ENCODE measurements at regions not wholly inside any gene's neighbourhood (a gene's known extent, or its start where the extent isn't known, plus 50 kb on each side); places are given as distances from the start of the nearest gene placed in this dataset.

DNA sequence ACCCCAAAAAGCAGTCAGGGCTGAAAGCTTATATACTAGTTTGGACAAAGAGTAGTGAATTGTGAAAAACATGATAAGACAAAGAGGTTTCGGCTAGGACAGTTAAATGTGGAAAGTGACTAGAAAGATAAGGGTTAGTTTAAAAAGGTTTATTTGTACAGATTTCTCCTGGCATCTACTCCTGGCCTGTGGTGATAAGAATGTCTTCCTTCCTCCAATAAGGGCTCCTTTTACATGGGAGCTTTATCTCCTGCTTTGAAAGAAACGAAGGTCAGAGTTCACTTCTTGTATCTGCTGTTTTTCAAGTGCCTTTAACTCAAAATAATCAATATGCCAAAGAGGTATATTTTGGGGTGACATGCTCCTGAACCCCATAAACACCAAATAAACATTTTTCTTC, 776.1 kb upstream of the COX7C start (continued):
- TF ChIP-seq, protein P1, sequence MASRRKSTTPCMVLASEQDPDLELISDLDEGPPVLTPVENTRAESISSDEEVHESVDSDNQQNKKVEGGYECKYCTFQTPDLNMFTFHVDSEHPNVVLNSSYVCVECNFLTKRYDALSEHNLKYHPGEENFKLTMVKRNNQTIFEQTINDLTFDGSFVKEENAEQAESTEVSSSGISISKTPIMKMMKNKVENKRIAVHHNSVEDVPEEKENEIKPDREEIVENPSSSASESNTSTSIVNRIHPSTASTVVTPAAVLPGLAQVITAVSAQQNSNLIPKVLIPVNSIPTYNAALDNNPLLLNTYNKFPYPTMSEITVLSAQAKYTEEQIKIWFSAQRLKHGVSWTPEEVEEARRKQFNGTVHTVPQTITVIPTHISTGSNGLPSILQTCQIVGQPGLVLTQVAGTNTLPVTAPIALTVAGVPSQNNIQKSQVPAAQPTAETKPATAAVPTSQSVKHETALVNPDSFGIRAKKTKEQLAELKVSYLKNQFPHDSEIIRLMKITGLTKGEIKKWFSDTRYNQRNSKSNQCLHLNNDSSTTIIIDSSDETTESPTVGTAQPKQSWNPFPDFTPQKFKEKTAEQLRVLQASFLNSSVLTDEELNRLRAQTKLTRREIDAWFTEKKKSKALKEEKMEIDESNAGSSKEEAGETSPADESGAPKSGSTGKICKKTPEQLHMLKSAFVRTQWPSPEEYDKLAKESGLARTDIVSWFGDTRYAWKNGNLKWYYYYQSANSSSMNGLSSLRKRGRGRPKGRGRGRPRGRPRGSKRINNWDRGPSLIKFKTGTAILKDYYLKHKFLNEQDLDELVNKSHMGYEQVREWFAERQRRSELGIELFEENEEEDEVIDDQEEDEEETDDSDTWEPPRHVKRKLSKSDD (conservative IDR thresholded peaks at IDR 0.05; ENCODE audit: low read length) = no peak
- TF ChIP-seq ZNF668 (CRISPR knock-in tag; IDR thresholded peaks at IDR 0.05) = no peak
- no peak for TF ChIP-seq NFE2 (IDR thresholded peaks at IDR 0.05; ENCODE audit: low read depth)
- TF ChIP-seq ZNF695 (CRISPR knock-in tag; IDR thresholded peaks at IDR 0.05) = no peak
- no peak for TF ChIP-seq ZC3H11A (IDR thresholded peaks at IDR 0.05; ENCODE audit: low read depth, low read length)
- no peak for TF ChIP-seq LCOR (CRISPR knock-in tag; IDR thresholded peaks at IDR 0.05)
- peak; percentile 44 for TF ChIP-seq MTA2 (IDR thresholded peaks at IDR 0.05; ENCODE audit: low read depth)
- no peak for TF ChIP-seq RBM39 (optimal IDR thresholded peaks at IDR 0.05; ENCODE audit: low read depth, low read length)
- TF ChIP-seq, protein P2, sequence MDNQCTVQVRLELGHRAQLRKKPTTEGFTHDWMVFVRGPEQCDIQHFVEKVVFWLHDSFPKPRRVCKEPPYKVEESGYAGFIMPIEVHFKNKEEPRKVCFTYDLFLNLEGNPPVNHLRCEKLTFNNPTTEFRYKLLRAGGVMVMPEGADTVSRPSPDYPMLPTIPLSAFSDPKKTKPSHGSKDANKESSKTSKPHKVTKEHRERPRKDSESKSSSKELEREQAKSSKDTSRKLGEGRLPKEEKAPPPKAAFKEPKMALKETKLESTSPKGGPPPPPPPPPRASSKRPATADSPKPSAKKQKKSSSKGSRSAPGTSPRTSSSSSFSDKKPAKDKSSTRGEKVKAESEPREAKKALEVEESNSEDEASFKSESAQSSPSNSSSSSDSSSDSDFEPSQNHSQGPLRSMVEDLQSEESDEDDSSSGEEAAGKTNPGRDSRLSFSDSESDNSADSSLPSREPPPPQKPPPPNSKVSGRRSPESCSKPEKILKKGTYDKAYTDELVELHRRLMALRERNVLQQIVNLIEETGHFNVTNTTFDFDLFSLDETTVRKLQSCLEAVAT (IDR thresholded peaks at IDR 0.05) = no peak
- TF ChIP-seq NFIC (IDR thresholded peaks at IDR 0.05) = peak; percentile 56
- TF ChIP-seq NCOA2 (IDR thresholded peaks at IDR 0.05; ENCODE audit: partially characterized antibody in 2 of 2) = peak in 1 of 2 experiments; percentile 15
- TF ChIP-seq, protein P3, sequence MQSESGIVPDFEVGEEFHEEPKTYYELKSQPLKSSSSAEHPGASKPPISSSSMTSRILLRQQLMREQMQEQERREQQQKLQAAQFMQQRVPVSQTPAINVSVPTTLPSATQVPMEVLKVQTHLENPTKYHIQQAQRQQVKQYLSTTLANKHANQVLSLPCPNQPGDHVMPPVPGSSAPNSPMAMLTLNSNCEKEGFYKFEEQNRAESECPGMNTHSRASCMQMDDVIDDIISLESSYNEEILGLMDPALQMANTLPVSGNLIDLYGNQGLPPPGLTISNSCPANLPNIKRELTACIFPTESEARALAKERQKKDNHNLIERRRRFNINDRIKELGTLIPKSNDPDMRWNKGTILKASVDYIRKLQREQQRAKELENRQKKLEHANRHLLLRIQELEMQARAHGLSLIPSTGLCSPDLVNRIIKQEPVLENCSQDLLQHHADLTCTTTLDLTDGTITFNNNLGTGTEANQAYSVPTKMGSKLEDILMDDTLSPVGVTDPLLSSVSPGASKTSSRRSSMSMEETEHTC (IDR thresholded peaks at IDR 0.05) = no peak
- TF ChIP-seq, protein P4, sequence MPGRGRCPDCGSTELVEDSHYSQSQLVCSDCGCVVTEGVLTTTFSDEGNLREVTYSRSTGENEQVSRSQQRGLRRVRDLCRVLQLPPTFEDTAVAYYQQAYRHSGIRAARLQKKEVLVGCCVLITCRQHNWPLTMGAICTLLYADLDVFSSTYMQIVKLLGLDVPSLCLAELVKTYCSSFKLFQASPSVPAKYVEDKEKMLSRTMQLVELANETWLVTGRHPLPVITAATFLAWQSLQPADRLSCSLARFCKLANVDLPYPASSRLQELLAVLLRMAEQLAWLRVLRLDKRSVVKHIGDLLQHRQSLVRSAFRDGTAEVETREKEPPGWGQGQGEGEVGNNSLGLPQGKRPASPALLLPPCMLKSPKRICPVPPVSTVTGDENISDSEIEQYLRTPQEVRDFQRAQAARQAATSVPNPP (IDR thresholded peaks at IDR 0.05; ENCODE audit: borderline replicate concordance, insufficient read depth, insufficient read length) = no peak
- no peak for TF ChIP-seq MCM7 (IDR thresholded peaks at IDR 0.05)
- no peak for TF ChIP-seq L3MBTL2 (IDR thresholded peaks at IDR 0.05)
- TF ChIP-seq FOSL1 (tag; conservative IDR thresholded peaks at IDR 0.05) = no peak
- peak; percentile 62; the same call in 1 of the 2 replicates for TF ChIP-seq NR2C2 (CRISPR knock-in tag; IDR thresholded peaks at IDR 0.05)
- TF ChIP-seq NR2C2 (tag; IDR thresholded peaks at IDR 0.05) = peak; percentile 51; the same call in 1 of the 2 replicates
- TF ChIP-seq ZNF347 (CRISPR knock-in tag; IDR thresholded peaks at IDR 0.05; ENCODE audit: low read depth) = no peak
- TF ChIP-seq, protein P5, sequence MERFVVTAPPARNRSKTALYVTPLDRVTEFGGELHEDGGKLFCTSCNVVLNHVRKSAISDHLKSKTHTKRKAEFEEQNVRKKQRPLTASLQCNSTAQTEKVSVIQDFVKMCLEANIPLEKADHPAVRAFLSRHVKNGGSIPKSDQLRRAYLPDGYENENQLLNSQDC (CRISPR knock-in tag; IDR thresholded peaks at IDR 0.05) = no peak
- TF ChIP-seq, protein P6, sequence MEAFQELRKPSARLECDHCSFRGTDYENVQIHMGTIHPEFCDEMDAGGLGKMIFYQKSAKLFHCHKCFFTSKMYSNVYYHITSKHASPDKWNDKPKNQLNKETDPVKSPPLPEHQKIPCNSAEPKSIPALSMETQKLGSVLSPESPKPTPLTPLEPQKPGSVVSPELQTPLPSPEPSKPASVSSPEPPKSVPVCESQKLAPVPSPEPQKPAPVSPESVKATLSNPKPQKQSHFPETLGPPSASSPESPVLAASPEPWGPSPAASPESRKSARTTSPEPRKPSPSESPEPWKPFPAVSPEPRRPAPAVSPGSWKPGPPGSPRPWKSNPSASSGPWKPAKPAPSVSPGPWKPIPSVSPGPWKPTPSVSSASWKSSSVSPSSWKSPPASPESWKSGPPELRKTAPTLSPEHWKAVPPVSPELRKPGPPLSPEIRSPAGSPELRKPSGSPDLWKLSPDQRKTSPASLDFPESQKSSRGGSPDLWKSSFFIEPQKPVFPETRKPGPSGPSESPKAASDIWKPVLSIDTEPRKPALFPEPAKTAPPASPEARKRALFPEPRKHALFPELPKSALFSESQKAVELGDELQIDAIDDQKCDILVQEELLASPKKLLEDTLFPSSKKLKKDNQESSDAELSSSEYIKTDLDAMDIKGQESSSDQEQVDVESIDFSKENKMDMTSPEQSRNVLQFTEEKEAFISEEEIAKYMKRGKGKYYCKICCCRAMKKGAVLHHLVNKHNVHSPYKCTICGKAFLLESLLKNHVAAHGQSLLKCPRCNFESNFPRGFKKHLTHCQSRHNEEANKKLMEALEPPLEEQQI (IDR thresholded peaks at IDR 0.05) = peak; percentile 86
- peak; percentile 80 for TF ChIP-seq CBFA2T2 (conservative IDR thresholded peaks at IDR 0.05)
- no peak for TF ChIP-seq EHMT2 (IDR thresholded peaks at IDR 0.05)
